HEK293 (cell line): ENCODE measurements at regions not wholly inside any gene's neighbourhood (a gene's known extent, or its start where the extent isn't known, plus 50 kb on each side); places are given as distances from the start of the nearest gene placed in this dataset.
A peak's percentile ranks its signal among the peaks of the same experiment; 100 is the strongest.

Experiments
- SCRT2 ChIP-seq: fragments of 450-650 bp; formaldehyde crosslinking; IDR thresholded peaks from 2 replicates; pipeline ENCODE4 v1.5.1; 2016; ENCODE audit warnings: missing biosample characterization, missing genetic modification characterization
- SETDB1 ChIP-seq: IDR thresholded peaks from one replicate; pipeline ENCODE4 v1.6.1; 2017; ENCODE audit warnings: mild to moderate bottlenecking, low read length, moderate library complexity, mixed read lengths; ENCODE audit not compliant: insufficient read length
- SP3 ChIP-seq: fragments of 450-650 bp; formaldehyde crosslinking; IDR thresholded peaks from 2 replicates; pipeline ENCODE4 v1.5.1; 2016; ENCODE audit warnings: missing biosample characterization, missing genetic modification characterization
- ZEB2 ChIP-seq: fragments of 450-650 bp; formaldehyde crosslinking; IDR thresholded peaks from 2 replicates; pipeline ENCODE4 v1.5.1; 2016; ENCODE audit warnings: missing biosample characterization, missing genetic modification characterization
- ZFHX2 ChIP-seq: fragments of 450-650 bp; formaldehyde crosslinking; conservative IDR thresholded peaks from 2 replicates; pipeline ENCODE4 v1.5.1; 2016; ENCODE audit warnings: missing biosample characterization, missing genetic modification characterization
- ZNF133 ChIP-seq: fragments of 450-650 bp; formaldehyde crosslinking; IDR thresholded peaks from 2 replicates; pipeline ENCODE4 v1.5.1; 2016; ENCODE audit warnings: missing biosample characterization, missing genetic modification characterization
- ZNF214 ChIP-seq: fragments of 450-650 bp; formaldehyde crosslinking; IDR thresholded peaks from 2 replicates; pipeline ENCODE4 v1.5.1; 2017; ENCODE audit warnings: missing biosample characterization, mild to moderate bottlenecking, missing genetic modification characterization, borderline replicate concordance
- ZNF248 ChIP-seq: fragments of 450-650 bp; formaldehyde crosslinking; IDR thresholded peaks from 2 replicates; pipeline ENCODE4 v1.5.1; 2017; ENCODE audit warnings: missing biosample characterization, missing genetic modification characterization
- ZNF391 ChIP-seq: fragments of 450-650 bp; formaldehyde crosslinking; IDR thresholded peaks from 2 replicates; pipeline ENCODE4 v1.5.1; 2016; ENCODE audit warnings: low read depth, missing biosample characterization, missing genetic modification characterization, borderline replicate concordance
- ZNF529 ChIP-seq: fragments of 450-650 bp; formaldehyde crosslinking; IDR thresholded peaks from 2 replicates; pipeline ENCODE4 v1.5.1; 2017; ENCODE audit warnings: missing genetic modification characterization, missing biosample characterization; ENCODE audit not compliant: insufficient replicate concordance
- ZNF600 ChIP-seq: fragments of 450-650 bp; formaldehyde crosslinking; IDR thresholded peaks from 2 replicates; pipeline ENCODE4 v1.5.1; 2016; ENCODE audit warnings: missing biosample characterization, missing genetic modification characterization
- ZSCAN30 ChIP-seq: fragments of 450-650 bp; IDR thresholded peaks from 2 replicates; pipeline ENCODE4 v1.5.1; 2018; ENCODE audit warnings: missing biosample characterization, mild to moderate bottlenecking, missing genetic modification characterization, moderate library complexity
- TF ChIP-seq, protein P1 (sequence below): fragments of 450-650 bp; formaldehyde crosslinking; IDR thresholded peaks from 2 replicates; pipeline ENCODE4 v1.5.1; 2016; ENCODE audit warnings: missing biosample characterization, missing genetic modification characterization
- TF ChIP-seq, protein P2 (sequence below): fragments of 450-650 bp; formaldehyde crosslinking; conservative IDR thresholded peaks from 2 replicates; pipeline ENCODE4 v1.5.1; 2016; ENCODE audit warnings: low read depth, missing biosample characterization, missing genetic modification characterization
- TF ChIP-seq, protein P3 (sequence below): fragments of 450-650 bp; formaldehyde crosslinking; IDR thresholded peaks from 2 replicates; pipeline ENCODE4 v1.5.1; 2016; ENCODE audit warnings: missing biosample characterization, missing genetic modification characterization
- TF ChIP-seq, protein P4 (sequence below): fragments of 450-650 bp; formaldehyde crosslinking; IDR thresholded peaks from 2 replicates; pipeline ENCODE4 v1.5.1; 2016; ENCODE audit warnings: missing biosample characterization, missing genetic modification characterization
- TF ChIP-seq, protein P5 (sequence below): fragments of 450-650 bp; formaldehyde crosslinking; IDR thresholded peaks from 2 replicates; pipeline ENCODE4 v1.5.1; 2016; ENCODE audit warnings: missing biosample characterization, missing genetic modification characterization
- TF ChIP-seq, protein P6 (sequence below): fragments of 450-650 bp; formaldehyde crosslinking; IDR thresholded peaks from 2 replicates; pipeline ENCODE4 v1.5.1; 2016; ENCODE audit warnings: missing biosample characterization, missing genetic modification characterization
- TF ChIP-seq, protein P7 (sequence below): fragments of 450-650 bp; IDR thresholded peaks from 2 replicates; pipeline ENCODE4 v1.5.1; 2018; ENCODE audit warnings: missing biosample characterization, mild to moderate bottlenecking, missing genetic modification characterization

DNA sequence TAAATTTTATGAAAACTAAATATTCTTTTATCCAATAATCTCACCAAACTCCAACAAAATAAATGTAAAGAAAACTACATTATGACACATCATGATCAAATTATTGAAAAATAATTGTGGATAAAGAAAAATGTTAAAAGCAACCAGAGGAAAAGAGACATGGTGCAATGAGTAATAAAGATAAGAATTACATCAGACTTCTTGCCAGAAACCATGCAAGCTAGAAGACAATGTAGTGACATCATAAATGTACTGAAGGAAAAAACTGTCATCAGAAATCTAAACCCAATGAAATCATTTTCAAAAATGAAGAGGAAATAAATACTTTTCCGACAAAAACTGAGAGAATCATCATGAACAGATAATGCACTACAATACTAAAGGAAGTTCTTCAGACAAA, 135.9 kb upstream of the EOLA2 start (continued):
- TF ChIP-seq, protein P1, sequence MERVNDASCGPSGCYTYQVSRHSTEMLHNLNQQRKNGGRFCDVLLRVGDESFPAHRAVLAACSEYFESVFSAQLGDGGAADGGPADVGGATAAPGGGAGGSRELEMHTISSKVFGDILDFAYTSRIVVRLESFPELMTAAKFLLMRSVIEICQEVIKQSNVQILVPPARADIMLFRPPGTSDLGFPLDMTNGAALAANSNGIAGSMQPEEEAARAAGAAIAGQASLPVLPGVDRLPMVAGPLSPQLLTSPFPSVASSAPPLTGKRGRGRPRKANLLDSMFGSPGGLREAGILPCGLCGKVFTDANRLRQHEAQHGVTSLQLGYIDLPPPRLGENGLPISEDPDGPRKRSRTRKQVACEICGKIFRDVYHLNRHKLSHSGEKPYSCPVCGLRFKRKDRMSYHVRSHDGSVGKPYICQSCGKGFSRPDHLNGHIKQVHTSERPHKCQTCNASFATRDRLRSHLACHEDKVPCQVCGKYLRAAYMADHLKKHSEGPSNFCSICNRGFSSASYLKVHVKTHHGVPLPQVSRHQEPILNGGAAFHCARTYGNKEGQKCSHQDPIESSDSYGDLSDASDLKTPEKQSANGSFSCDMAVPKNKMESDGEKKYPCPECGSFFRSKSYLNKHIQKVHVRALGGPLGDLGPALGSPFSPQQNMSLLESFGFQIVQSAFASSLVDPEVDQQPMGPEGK (tag by site-specific recombination): no peak
- TF ChIP-seq SCRT2 (tag by site-specific recombination) (no peak), SP3 (tag by site-specific recombination) (no peak), ZNF214 (tag by site-specific recombination) (no peak), ZEB2 (tag by site-specific recombination) (peak; percentile 28; the same call in 1 of the 2 replicates), ZNF600 (tag by site-specific recombination) (no peak), ZFHX2 (tag by site-specific recombination) (no peak), ZNF133 (tag by site-specific recombination) (no peak), SETDB1 (peak; percentile 59), ZNF529 (tag by site-specific recombination) (no peak), ZSCAN30 (no peak), ZNF391 (no peak), ZNF248 (tag by site-specific recombination) (no peak)
- TF ChIP-seq, protein P2, sequence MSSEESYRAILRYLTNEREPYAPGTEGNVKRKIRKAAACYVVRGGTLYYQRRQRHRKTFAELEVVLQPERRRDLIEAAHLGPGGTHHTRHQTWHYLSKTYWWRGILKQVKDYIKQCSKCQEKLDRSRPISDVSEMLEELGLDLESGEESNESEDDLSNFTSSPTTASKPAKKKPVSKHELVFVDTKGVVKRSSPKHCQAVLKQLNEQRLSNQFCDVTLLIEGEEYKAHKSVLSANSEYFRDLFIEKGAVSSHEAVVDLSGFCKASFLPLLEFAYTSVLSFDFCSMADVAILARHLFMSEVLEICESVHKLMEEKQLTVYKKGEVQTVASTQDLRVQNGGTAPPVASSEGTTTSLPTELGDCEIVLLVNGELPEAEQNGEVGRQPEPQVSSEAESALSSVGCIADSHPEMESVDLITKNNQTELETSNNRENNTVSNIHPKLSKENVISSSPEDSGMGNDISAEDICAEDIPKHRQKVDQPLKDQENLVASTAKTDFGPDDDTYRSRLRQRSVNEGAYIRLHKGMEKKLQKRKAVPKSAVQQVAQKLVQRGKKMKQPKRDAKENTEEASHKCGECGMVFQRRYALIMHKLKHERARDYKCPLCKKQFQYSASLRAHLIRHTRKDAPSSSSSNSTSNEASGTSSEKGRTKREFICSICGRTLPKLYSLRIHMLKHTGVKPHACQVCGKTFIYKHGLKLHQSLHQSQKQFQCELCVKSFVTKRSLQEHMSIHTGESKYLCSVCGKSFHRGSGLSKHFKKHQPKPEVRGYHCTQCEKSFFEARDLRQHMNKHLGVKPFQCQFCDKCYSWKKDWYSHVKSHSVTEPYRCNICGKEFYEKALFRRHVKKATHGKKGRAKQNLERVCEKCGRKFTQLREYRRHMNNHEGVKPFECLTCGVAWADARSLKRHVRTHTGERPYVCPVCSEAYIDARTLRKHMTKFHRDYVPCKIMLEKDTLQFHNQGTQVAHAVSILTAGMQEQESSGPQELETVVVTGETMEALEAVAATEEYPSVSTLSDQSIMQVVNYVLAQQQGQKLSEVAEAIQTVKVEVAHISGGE (tag by site-specific recombination): no peak
- TF ChIP-seq, protein P3, sequence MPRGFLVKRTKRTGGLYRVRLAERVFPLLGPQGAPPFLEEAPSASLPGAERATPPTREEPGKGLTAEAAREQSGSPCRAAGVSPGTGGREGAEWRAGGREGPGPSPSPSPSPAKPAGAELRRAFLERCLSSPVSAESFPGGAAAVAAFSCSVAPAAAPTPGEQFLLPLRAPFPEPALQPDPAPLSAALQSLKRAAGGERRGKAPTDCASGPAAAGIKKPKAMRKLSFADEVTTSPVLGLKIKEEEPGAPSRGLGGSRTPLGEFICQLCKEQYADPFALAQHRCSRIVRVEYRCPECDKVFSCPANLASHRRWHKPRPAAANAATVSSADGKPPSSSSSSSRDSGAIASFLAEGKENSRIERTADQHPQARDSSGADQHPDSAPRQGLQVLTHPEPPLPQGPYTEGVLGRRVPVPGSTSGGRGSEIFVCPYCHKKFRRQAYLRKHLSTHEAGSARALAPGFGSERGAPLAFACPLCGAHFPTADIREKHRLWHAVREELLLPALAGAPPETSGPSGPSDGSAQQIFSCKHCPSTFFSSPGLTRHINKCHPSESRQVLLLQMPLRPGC: no peak
- TF ChIP-seq, protein P4, sequence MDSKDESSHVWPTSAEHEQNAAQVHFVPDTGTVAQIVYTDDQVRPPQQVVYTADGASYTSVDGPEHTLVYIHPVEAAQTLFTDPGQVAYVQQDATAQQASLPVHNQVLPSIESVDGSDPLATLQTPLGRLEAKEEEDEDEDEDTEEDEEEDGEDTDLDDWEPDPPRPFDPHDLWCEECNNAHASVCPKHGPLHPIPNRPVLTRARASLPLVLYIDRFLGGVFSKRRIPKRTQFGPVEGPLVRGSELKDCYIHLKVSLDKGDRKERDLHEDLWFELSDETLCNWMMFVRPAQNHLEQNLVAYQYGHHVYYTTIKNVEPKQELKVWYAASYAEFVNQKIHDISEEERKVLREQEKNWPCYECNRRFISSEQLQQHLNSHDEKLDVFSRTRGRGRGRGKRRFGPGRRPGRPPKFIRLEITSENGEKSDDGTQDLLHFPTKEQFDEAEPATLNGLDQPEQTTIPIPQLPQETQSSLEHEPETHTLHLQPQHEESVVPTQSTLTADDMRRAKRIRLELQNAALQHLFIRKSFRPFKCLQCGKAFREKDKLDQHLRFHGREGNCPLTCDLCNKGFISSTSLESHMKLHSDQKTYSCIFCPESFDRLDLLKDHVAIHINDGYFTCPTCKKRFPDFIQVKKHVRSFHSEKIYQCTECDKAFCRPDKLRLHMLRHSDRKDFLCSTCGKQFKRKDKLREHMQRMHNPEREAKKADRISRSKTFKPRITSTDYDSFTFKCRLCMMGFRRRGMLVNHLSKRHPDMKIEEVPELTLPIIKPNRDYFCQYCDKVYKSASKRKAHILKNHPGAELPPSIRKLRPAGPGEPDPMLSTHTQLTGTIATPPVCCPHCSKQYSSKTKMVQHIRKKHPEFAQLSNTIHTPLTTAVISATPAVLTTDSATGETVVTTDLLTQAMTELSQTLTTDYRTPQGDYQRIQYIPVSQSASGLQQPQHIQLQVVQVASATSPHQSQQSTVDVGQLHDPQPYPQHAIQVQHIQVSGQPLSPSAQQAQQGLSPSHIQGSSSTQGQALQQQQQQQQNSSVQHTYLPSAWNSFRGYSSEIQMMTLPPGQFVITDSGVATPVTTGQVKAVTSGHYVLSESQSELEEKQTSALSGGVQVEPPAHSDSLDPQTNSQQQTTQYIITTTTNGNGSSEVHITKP (tag by site-specific recombination): no peak
- TF ChIP-seq, protein P5, sequence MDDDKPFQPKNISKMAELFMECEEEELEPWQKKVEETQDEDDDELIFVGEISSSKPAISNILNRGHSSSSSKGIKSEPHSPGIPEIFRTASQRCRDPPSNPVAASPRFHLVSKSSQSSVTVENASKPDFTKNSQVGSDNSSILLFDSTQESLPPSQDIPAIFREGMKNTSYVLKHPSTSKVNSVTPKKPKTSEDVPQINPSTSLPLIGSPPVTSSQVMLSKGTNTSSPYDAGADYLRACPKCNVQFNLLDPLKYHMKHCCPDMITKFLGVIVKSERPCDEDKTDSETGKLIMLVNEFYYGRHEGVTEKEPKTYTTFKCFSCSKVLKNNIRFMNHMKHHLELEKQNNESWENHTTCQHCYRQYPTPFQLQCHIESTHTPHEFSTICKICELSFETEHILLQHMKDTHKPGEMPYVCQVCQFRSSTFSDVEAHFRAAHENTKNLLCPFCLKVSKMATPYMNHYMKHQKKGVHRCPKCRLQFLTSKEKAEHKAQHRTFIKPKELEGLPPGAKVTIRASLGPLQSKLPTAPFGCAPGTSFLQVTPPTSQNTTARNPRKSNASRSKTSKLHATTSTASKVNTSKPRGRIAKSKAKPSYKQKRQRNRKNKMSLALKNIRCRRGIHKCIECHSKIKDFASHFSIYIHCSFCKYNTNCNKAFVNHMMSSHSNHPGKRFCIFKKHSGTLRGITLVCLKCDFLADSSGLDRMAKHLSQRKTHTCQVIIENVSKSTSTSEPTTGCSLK (tag by site-specific recombination): no peak
- TF ChIP-seq, protein P6, sequence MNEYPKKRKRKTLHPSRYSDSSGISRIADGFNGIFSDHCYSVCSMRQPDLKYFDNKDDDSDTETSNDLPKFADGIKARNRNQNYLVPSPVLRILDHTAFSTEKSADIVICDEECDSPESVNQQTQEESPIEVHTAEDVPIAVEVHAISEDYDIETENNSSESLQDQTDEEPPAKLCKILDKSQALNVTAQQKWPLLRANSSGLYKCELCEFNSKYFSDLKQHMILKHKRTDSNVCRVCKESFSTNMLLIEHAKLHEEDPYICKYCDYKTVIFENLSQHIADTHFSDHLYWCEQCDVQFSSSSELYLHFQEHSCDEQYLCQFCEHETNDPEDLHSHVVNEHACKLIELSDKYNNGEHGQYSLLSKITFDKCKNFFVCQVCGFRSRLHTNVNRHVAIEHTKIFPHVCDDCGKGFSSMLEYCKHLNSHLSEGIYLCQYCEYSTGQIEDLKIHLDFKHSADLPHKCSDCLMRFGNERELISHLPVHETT (tag by site-specific recombination): no peak
- TF ChIP-seq, protein P7, sequence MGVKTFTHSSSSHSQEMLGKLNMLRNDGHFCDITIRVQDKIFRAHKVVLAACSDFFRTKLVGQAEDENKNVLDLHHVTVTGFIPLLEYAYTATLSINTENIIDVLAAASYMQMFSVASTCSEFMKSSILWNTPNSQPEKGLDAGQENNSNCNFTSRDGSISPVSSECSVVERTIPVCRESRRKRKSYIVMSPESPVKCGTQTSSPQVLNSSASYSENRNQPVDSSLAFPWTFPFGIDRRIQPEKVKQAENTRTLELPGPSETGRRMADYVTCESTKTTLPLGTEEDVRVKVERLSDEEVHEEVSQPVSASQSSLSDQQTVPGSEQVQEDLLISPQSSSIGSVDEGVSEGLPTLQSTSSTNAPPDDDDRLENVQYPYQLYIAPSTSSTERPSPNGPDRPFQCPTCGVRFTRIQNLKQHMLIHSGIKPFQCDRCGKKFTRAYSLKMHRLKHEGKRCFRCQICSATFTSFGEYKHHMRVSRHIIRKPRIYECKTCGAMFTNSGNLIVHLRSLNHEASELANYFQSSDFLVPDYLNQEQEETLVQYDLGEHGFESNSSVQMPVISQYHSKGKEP (tag by site-specific recombination): no peak
